AG09319 (cell line): ENCODE measurements at regions not wholly inside any gene's neighbourhood (a gene's known extent, or its start where the extent isn't known, plus 50 kb on each side); places are given as distances from the start of the nearest gene placed in this dataset.

ENCODE experiments used
- DNase-seq: peaks from one replicate; pipeline ENCODE4 v3.0.0-alpha.2; 2010; ENCODE audit warnings: low read depth; ENCODE audit errors: extremely low read depth
- TF ChIP-seq, protein P1 (sequence below): IDR thresholded peaks from 2 replicates; pipeline ENCODE4 v1.5.1; 2011; ENCODE audit warnings: low read depth, mild to moderate bottlenecking, inconsistent platforms, low read length, moderate library complexity

GRCh38 chr12:125395583-125396215, 330.5 kb downstream of the AACS start:
- TF ChIP-seq, protein P1, sequence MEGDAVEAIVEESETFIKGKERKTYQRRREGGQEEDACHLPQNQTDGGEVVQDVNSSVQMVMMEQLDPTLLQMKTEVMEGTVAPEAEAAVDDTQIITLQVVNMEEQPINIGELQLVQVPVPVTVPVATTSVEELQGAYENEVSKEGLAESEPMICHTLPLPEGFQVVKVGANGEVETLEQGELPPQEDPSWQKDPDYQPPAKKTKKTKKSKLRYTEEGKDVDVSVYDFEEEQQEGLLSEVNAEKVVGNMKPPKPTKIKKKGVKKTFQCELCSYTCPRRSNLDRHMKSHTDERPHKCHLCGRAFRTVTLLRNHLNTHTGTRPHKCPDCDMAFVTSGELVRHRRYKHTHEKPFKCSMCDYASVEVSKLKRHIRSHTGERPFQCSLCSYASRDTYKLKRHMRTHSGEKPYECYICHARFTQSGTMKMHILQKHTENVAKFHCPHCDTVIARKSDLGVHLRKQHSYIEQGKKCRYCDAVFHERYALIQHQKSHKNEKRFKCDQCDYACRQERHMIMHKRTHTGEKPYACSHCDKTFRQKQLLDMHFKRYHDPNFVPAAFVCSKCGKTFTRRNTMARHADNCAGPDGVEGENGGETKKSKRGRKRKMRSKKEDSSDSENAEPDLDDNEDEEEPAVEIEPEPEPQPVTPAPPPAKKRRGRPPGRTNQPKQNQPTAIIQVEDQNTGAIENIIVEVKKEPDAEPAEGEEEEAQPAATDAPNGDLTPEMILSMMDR = no peak
- DNase-seq = no peak

GRCh38 chr12:125399489-125399888, 334.3 kb downstream of the AACS start:
- TF ChIP-seq, protein P1 = no peak
- no peak for DNase-seq

GRCh38 chr12:125402874-125403789, 337.9 kb downstream of the AACS start:
- DNase-seq = no peak
- TF ChIP-seq, protein P1 = peak; percentile 32

DNA sequence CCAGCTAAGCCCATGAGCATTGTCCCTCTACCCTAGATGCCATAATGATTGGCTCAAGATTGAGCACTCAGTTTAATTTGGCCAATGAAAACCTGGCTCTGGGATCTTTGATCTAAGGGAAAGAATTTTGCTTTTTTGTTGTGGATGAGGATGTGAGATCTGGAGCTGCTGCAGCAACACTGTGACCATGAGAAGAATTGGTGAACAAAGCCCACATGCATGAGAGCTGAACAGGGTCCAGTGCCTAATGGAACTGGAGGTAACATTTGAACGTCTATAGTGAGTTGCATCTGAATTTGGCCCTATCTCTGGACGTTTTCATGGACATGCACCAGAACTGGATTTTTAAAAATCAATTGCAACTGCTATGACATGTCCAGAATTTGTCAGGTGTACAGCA, 338.6 kb downstream of the AACS start:
- TF ChIP-seq, protein P1 = no peak
- DNase-seq = no peak

- TF ChIP-seq, protein P1 = no peak
- DNase-seq = no peak
Observed at GRCh38 chr12:125406131-125406530, 340.9 kb downstream of the AACS start.

DNA sequence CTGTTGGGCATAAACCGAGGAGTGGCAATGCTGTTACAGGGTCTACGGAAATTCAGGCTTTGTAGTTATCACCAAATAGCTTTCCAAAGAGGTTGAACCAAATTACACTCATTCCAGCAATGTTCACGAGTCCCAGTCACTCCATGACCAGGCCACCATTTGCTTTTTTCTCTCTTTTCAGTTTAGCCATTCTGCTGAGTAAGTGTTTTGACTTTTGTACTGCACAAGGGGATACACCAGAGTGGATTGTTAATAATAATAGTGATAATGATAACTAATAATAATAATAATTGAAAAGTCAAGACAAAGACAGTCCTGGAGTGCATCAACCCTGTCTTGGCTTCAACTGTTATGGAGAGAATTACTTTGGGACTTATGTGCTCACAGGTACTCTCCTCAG, 343.5 kb downstream of the AACS start:
- DNase-seq = no peak
- TF ChIP-seq, protein P1 = no peak

- no peak for DNase-seq
- TF ChIP-seq, protein P1 = no peak
Observed at GRCh38 chr12:125412506-125412905, 347.3 kb downstream of the AACS start.
